Fibroblast of the aortic adventitia (primary cell): ENCODE measurements at regions not wholly inside any gene's neighbourhood (a gene's known extent, or its start where the extent isn't known, plus 50 kb on each side); places are given as distances from the start of the nearest gene placed in this dataset.
A peak's percentile ranks its signal among the peaks of the same experiment; 100 is the strongest.

Source experiments
- DNase-seq: peaks from one replicate; pipeline ENCODE4 v3.0.0-alpha.2; 2010; ENCODE audit warnings: low read depth
- H3K4me3 ChIP-seq: 2 replicates; pipeline ENCODE4 v1.5.1; 2011; ENCODE audit warnings: low read depth, mild to moderate bottlenecking, control low read depth, low read length, moderate library complexity
- TF ChIP-seq, protein P1 (sequence below): IDR thresholded peaks from 2 replicates; pipeline ENCODE4 v1.5.1; 2011; ENCODE audit warnings: mild to moderate bottlenecking, low read length, control low read depth, inconsistent platforms; ENCODE audit not compliant: insufficient read depth

DNA sequence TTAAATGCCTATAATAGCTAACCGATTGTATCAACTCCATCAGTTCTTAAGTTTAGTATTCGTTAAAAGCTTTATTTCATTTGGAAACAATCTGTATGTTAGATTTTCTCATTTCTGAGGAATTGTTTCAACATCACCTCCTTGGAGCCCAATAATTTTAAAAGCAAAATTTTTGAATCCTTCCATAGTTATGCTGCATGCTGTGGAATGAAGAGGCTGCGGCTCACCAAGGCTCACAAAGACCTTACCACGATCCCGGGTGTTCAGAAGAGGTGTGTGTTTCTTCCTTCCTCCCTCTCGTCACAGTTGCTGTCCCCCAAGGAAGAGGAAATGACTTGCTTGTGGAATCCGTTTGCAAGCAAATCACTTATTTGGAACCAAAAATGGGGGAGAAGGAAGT, 143.8 kb downstream of the FGF1 start:
- DNase-seq, result no peak
- TF ChIP-seq, protein P1, sequence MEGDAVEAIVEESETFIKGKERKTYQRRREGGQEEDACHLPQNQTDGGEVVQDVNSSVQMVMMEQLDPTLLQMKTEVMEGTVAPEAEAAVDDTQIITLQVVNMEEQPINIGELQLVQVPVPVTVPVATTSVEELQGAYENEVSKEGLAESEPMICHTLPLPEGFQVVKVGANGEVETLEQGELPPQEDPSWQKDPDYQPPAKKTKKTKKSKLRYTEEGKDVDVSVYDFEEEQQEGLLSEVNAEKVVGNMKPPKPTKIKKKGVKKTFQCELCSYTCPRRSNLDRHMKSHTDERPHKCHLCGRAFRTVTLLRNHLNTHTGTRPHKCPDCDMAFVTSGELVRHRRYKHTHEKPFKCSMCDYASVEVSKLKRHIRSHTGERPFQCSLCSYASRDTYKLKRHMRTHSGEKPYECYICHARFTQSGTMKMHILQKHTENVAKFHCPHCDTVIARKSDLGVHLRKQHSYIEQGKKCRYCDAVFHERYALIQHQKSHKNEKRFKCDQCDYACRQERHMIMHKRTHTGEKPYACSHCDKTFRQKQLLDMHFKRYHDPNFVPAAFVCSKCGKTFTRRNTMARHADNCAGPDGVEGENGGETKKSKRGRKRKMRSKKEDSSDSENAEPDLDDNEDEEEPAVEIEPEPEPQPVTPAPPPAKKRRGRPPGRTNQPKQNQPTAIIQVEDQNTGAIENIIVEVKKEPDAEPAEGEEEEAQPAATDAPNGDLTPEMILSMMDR, result no peak
- H3K4me3 ChIP-seq, result no peak overlapping the region

DNA sequence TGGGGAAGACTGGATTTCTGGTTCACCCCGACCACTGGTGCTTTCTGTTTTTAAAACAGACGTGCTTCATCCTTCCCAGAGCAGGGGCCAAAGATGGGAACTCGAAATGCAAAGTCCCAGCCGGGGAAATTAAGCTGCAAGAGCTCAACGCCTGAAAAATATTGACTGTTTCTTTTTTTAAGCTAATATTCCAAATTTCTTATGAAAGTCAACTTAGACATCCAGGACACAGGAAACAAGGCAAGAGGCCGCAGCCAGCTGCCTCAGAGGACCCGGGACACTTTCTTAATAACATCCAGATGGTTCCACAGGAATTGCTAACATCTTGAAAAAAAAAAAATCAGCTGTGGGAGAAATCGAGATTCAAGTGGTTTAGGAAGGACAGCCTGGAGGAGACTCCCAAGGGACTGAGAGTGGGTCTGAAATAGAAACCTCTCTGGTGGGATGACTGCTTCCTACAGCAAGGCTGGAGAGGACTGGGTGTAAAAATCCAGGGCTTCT, 144.9 kb downstream of the FGF1 start:
- DNase-seq, result peak; percentile 74
- H3K4me3 ChIP-seq, result no peak overlapping the region
- TF ChIP-seq, protein P1, result no peak

DNA sequence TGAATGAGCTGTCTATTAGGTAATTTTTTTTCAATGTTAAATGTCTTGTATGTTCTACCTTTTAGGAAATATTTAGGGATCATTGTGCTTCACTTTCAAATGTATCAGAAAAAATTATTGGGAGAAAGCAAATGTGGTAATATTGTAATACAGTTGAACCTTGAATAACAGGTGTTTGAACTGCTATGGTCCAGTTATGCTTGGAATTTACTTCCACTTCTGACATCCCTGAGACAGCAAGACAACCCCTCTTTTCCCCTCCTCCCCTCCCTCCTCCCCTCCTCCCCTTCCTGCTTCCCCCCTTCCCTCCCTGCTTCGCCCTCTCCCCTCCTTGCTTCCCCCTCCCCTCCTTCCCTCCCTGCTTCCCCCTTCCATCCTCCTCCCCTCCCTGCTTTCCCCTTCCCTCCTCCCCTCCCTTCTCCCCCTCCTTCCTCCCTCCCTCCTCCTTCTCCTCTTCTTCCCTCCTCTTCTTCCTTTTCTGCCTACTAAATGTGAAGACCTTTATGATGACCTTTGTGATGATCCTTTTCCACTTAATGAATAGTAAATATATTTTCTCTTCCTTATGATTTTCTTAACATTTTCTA, 146.6 kb downstream of the FGF1 start:
- no peak for DNase-seq
- H3K4me3 ChIP-seq, result no peak overlapping the region
- TF ChIP-seq, protein P1, result no peak

DNA sequence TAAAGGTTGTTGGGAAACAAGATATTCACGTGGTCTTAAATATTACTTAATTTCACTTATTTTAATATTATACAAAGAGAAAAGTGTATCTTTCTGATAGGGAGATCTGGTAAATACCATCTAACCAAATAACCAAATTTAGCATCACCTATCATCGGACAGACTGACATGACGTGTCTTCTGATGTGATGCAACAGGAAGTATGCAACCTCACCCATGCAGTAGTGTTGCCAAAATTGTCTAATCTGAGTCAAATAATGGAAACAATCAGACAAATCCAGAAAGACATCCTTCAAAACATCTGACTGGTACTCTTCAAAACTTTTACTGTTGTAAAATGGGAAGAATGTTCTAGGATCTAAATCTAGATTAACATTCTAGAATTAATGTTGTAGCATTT, 148.0 kb downstream of the FGF1 start:
- TF ChIP-seq, protein P1, result no peak
- no peak overlapping the region for H3K4me3 ChIP-seq
- DNase-seq, result no peak

DNA sequence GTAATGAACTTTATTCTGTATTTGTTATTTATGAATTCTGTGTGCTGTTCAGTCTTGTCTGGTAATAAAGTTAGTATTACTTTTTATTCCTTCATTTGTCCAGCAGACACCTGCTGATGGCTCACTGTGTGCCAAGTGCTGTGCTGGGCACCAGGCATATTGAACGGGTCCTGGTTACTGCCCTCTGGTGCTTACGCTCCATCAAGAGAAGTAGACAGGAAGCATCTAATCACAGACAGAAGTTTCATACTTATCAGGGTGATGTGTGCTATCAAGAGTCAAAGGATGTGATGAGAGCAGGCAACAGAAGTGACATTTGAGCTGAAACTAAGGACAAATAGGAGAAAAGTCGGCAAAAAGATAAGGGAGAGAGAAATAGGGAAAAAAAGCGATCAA, 153.1 kb downstream of the FGF1 start:
- DNase-seq, result no peak
- no peak overlapping the region for H3K4me3 ChIP-seq
- TF ChIP-seq, protein P1, result no peak

DNA sequence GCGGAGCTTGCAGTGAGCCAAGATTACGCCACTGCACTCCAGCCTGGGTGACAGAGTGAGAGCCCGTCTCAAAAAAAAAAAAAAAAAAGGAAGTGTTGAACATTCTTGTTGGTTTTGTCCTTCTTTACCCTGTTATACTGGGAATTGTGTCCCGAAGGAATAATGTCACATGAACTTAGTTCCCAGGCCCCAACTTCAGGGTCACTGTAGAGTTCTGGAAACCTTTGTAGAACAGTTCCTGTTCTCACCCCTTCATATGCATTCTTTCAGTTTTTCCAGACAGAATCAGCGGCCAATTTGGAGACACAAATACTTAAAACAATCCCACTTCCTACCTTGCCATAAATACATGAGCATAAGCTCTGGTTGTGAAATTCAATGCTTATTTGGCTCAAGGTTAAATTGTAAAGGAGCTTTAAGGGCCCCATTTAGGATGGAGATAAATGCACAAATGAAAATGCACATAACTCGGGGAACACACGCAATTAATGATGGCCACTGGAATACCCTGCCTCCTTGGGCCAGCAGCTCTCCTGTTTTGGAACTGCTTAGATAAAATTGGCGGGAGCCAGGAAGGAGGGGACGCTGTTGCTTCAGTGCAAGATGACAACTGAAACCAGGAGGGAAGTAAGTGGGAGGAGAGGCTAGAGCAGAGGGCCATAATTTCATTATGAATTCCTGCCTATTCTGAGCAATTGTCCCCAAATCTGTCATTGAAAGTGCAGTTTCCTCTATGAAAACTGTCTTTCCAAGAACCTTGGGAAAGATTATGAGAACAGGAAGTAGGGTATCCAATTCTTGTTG, 153.7 kb downstream of the FGF1 start:
- H3K4me3 ChIP-seq, result no peak overlapping the region
- DNase-seq, result no peak
- TF ChIP-seq, protein P1, result no peak
